Tibial nerve (tissue), 4 donors: ENCODE measurements at regions not wholly inside any gene's neighbourhood (a gene's known extent, or its start where the extent isn't known, plus 50 kb on each side); places are given as distances from the start of the nearest gene placed in this dataset.

Source experiments
- EP300 ChIP-seq, 2 donors: sonication (generic); formaldehyde crosslinking; IDR thresholded peaks; one replicate each; pipeline ENCODE4 v1.6.1; 2017; ENCODE audit warnings: antibody characterized with exemption in 2 of 2, mild to moderate bottlenecking in 1 of 2
- POLR2A ChIP-seq, 2 donors: fragments of 450-650 bp; IDR thresholded peaks; one replicate each; pipeline ENCODE4 v1.6.1; 2017; ENCODE audit warnings: antibody characterized with exemption in 2 of 2, mild to moderate bottlenecking in 2 of 2, moderate library complexity in 2 of 2
- TF ChIP-seq, protein P1 (sequence below), 5 experiments: fragments of 200-600 bp in 3 of 5; fragments of 450-650 bp in 2 of 5; sonication (generic) in 3 of 5; IDR thresholded peaks; one replicate each; pipeline ENCODE4 v1.5.1; 2016 to 2019; ENCODE audit warnings: antibody characterized with exemption in 5 of 5, mild to moderate bottlenecking in 3 of 5, moderate library complexity in 2 of 5

DNA sequence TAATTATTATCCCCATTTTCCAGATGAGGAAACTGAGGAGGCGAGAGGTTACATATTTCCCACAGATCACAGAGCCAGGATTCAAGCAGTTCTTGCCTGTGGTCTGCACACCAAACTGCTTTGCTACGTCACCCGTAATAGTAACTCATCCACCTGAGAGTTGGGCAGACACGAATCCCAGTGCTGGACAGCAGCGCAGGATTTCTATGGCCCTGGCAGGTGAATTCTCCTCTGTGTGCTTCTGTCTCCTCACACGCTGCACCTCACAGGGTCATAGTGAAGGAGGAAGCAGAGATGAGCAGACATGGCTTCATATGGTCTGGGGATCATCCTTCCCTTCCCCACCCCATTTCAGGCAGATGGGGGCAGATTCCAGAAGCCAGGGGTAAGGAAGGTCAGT, 127.0 kb upstream of the LRFN2 start:
- TF ChIP-seq POLR2A (IDR thresholded peaks at IDR 0.05) (no peak), EP300 (IDR thresholded peaks at IDR 0.05) (no peak)
- TF ChIP-seq, protein P1, sequence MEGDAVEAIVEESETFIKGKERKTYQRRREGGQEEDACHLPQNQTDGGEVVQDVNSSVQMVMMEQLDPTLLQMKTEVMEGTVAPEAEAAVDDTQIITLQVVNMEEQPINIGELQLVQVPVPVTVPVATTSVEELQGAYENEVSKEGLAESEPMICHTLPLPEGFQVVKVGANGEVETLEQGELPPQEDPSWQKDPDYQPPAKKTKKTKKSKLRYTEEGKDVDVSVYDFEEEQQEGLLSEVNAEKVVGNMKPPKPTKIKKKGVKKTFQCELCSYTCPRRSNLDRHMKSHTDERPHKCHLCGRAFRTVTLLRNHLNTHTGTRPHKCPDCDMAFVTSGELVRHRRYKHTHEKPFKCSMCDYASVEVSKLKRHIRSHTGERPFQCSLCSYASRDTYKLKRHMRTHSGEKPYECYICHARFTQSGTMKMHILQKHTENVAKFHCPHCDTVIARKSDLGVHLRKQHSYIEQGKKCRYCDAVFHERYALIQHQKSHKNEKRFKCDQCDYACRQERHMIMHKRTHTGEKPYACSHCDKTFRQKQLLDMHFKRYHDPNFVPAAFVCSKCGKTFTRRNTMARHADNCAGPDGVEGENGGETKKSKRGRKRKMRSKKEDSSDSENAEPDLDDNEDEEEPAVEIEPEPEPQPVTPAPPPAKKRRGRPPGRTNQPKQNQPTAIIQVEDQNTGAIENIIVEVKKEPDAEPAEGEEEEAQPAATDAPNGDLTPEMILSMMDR (IDR thresholded peaks at IDR 0.05) = no peak
